Testis (tissue), 2 donors: ENCODE measurements at regions not wholly inside any gene's neighbourhood (a gene's known extent, or its start where the extent isn't known, plus 50 kb on each side); places are given as distances from the start of the nearest gene placed in this dataset.

ENCODE experiments used
- DNase-seq: peaks from one replicate; pipeline ENCODE4 v3.0.0-alpha.2; 2019
- H3K27ac ChIP-seq, 2 donors: fragments of 200-600 bp; sonication (generic); one replicate each; pipeline ENCODE4 v1.5.1; 2019
- H3K27me3 ChIP-seq: fragments of 200-600 bp; sonication (generic); one replicate; pipeline ENCODE4 v1.5.1; 2019
- H3K36me3 ChIP-seq: fragments of 200-600 bp; sonication (generic); one replicate; pipeline ENCODE4 v1.5.1; 2017; ENCODE audit warnings: low read depth; ENCODE audit errors: missing control alignments
- H3K4me1 ChIP-seq: fragments of 200-600 bp; sonication (generic); one replicate; pipeline ENCODE4 v1.5.1; 2019
- H3K4me3 ChIP-seq, 2 donors: fragments of 200-600 bp; sonication (generic); one replicate each; pipeline ENCODE4 v1.5.1; 2017 to 2019
- H3K9me3 ChIP-seq: fragments of 200-600 bp; sonication (generic); one replicate; pipeline ENCODE4 v1.5.1; 2017
- CTCF ChIP-seq, 3 experiments: fragments of 450-650 bp in 2 of 3; fragments of 200-600 bp in 1 of 3; sonication (generic) in 1 of 3; IDR thresholded peaks; one replicate each; pipeline ENCODE4 v1.5.1; 2016 to 2019; ENCODE audit warnings: antibody characterized with exemption in 3 of 3, mild to moderate bottlenecking in 2 of 3, moderate library complexity in 1 of 3
- POLR2A ChIP-seq: fragments of 450-650 bp; IDR thresholded peaks from one replicate; pipeline ENCODE4 v1.6.1; 2017; ENCODE audit warnings: antibody characterized with exemption, mild to moderate bottlenecking, moderate library complexity
- WGBS, 2 donors: methylation state at CpG; one replicate each; pipeline ENCODE4 v1.1.5; 2018; 5-methylcytosine and 5-hydroxymethylcytosine counted together
- intact Hi-C: fragments of 100-400 bp; cut with DNase I; formaldehyde crosslinking; loops from one replicate; pipeline ENCODE4 v1.15.1; 2023; ENCODE audit warnings: low total_unique reads

DNA sequence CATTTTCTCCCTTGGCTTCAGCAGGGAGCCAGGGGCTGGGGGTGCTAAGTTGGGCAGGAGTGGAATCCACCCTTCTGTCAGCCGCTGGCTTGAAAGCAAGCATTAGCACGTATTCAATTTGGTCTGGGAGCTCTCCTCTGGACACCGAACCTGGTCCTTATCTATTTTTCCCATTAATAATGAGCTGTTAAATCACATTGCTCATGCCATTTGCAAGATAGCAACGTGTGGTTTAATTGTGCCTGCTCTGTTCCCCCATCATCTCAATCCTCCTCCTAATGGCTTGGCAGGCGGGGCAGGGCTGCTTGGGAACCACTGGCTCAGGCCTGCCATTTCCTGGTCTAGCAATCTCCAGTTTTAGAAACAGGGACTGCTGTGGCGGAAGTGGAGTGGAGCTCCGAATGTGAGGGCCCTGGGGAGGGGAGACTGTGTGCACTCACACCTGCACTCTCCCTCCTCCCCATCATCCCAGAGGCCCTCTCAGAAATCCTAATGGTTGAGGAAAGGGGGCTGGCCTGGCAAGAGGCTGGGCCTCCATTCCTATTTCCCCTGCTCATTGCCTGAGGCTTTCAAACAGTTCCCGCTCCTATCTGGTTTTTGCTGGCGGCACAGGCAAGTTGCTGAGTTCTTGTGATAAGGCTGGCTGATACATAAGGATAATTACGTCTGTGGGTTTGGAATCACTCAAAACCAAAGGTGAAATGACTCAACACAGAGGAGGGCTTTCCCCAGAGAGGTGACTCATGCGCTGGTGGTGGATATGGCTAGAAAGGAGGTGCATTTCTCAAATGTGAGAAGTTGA, 201.2 kb upstream of the E2F8 start:
- H3K9me3 ChIP-seq = no peaks in the 10 kb centered on the region
- H3K27ac ChIP-seq = no peak overlapping the region
- no peak overlapping the region for H3K4me3 ChIP-seq
- DNase-seq = no peak
- WGBS, 2 donors = 77 to 84% methylated on average over 11 of the region's 11 CpGs
- H3K4me1 ChIP-seq = no peaks in the 10 kb centered on the region
- intact Hi-C loops = no loop called here
- no peak for TF ChIP-seq CTCF (IDR thresholded peaks at IDR 0.05)
- no peak for TF ChIP-seq POLR2A
- H3K27me3 ChIP-seq = no peaks in the 10 kb centered on the region
- no peaks in the 10 kb centered on the region for H3K36me3 ChIP-seq

GRCh38 chr11:19441288-19441687, 200.5 kb upstream of the E2F8 start:
- no peak overlapping the region for H3K4me3 ChIP-seq
- H3K27ac ChIP-seq = no peak overlapping the region
- TF ChIP-seq CTCF (IDR thresholded peaks at IDR 0.05) (no peak), POLR2A (no peak)
- no peaks in the 10 kb centered on the region for H3K9me3 ChIP-seq
- H3K4me1 ChIP-seq = no peaks in the 10 kb centered on the region
- DNase-seq = no peak
- intact Hi-C loops = no loop called here
- H3K27me3 ChIP-seq = no peaks in the 10 kb centered on the region
- H3K36me3 ChIP-seq = no peaks in the 10 kb centered on the region
- 88 to 89% methylated on average over 3 of the region's 3 CpGs for WGBS, 2 donors

GRCh38 chr11:19437760-19438159, 197.0 kb upstream of the E2F8 start:
- no peak overlapping the region for H3K27ac ChIP-seq
- H3K4me1 ChIP-seq = no peaks in the 10 kb centered on the region
- TF ChIP-seq POLR2A = no peak
- no peak for TF ChIP-seq CTCF (IDR thresholded peaks at IDR 0.05)
- no peaks in the 10 kb centered on the region for H3K36me3 ChIP-seq
- 65 to 91% methylated on average over 1 of the region's 1 CpG for WGBS, 2 donors
- intact Hi-C loops = loop anchor here (10.0 kb wide), 1 partner anchor 527 kb away; no protein-coding TSS in a partner anchor
- DNase-seq = no peak
- no peak overlapping the region for H3K4me3 ChIP-seq
- no peaks in the 10 kb centered on the region for H3K9me3 ChIP-seq
- no peaks in the 10 kb centered on the region for H3K27me3 ChIP-seq

- intact Hi-C loops = loop anchor here (10.0 kb wide), 1 partner anchor 528 kb away; no protein-coding TSS in a partner anchor
- Histone ChIP-seq H3K27me3 (no peaks in the 10 kb centered on the region), H3K27ac (no peak overlapping the region), H3K4me3 (no peak overlapping the region), H3K36me3 (no peaks in the 10 kb centered on the region), H3K9me3 (no peaks in the 10 kb centered on the region), H3K4me1 (no peaks in the 10 kb centered on the region)
- no peak for DNase-seq
- TF ChIP-seq CTCF (IDR thresholded peaks at IDR 0.05) (no peak), POLR2A (no peak)
Measured at GRCh38 chr11:19436932-19437331, 196.2 kb upstream of the E2F8 start.
